Adrenal gland (tissue), 5 donors: ENCODE measurements at regions not wholly inside any gene's neighbourhood (a gene's known extent, or its start where the extent isn't known, plus 50 kb on each side); places are given as distances from the start of the nearest gene placed in this dataset.

Experiments
- CTCF ChIP-seq, 6 experiments: fragments of 450-650 bp in 4 of 6; fragments of 200-600 bp in 2 of 6; sonication (generic) in 1 of 6; IDR thresholded peaks; 1 replicate in 5 of 6; 2 replicates in 1 of 6; pipeline versions ENCODE4 v1.5.1 to v1.8.0; 2016 to 2021; ENCODE audit warnings: antibody characterized with exemption in 6 of 6, mild to moderate bottlenecking in 2 of 6, moderate library complexity in 1 of 6
- POLR2A ChIP-seq, 2 donors: fragments of 450-650 bp; IDR thresholded peaks; one replicate each; pipeline ENCODE4 v1.6.1; 2017; ENCODE audit warnings: antibody characterized with exemption in 2 of 2, mild to moderate bottlenecking in 2 of 2, moderate library complexity in 1 of 2
- donor health status: DM: no; HTN: no; CAD: no.

GRCh38 chr3:16668776-16669545 lies 63.7 kb upstream of the DAZL start:
- TF ChIP-seq CTCF (IDR thresholded peaks at IDR 0.05) (no peak), POLR2A (IDR thresholded peaks at IDR 0.05) (no peak)
